GM18858 (cell line): ENCODE measurements at regions not wholly inside any gene's neighbourhood (a gene's known extent, or its start where the extent isn't known, plus 50 kb on each side); places are given as distances from the start of the nearest gene placed in this dataset.
"Not testable (repeated sequence)": the region's sequence is repeated elsewhere in the genome, so short reads cannot be mapped to it uniquely, and the experiment has no call there.

Experiments
- ATAC-seq: cut with Tn5 transposase; IDR thresholded peaks from one replicate; pipeline ENCODE4 v1.9.1; 2021; ENCODE audit not compliant: unreplicated experiment

DNA sequence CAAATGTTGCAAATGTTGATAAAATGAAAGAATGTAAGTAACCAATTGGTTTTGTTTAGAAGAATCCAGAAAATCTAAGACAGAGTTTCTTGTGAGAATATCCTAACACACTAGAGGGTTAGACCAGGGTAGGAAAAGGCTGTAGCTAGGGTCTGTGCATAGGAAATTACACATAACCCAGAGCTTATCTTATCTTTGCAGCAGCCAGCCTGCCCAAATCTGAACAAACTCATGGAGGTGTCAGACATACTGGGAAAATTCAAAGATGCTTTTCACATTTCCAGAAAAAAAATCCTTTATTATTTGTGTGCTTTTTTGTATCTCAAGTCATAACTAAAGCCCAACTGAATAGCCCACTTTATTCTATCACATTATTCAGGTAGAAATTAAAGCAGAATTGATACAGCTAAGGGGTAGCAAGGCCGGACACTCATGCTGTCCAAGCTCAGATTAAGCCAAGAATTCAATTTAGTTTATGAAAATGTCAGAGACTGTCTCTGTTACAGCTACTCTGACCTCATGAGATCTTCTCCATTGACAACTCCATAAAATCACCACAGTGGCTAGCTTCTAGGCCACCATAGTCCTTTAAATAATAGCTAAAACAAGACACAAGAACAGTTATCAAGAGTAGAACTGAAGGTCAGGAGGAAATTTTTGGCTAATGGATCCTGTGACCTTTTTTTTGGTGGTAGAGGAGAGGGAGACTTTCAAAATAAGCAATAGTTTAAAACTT lies 169.6 kb upstream of the RASSF8 start:
- no peak for ATAC-seq

DNA sequence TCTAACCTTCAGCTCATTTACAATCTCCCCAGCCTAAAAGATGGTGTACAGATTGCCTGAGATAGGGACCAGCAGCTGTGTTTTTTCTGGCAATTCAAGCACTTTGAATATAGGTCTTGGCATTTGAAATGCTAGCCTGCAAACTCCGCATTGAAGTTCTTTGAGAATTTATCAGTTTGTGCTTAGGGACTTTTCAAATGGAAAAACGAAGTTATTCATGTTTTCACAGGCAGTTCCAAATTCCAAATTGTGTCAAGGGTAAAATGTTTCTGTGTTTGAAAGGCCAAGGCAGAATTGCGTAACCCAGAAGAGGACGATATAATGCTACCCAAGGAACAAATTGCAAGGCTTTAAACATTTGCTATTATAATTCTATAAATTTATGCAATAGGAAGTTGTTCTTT lies 168.9 kb upstream of the RASSF8 start:
- no peak for ATAC-seq

- ATAC-seq, result no peak
Observed at GRCh38 chr12:25792031-25792430, 166.5 kb upstream of the RASSF8 start.

DNA sequence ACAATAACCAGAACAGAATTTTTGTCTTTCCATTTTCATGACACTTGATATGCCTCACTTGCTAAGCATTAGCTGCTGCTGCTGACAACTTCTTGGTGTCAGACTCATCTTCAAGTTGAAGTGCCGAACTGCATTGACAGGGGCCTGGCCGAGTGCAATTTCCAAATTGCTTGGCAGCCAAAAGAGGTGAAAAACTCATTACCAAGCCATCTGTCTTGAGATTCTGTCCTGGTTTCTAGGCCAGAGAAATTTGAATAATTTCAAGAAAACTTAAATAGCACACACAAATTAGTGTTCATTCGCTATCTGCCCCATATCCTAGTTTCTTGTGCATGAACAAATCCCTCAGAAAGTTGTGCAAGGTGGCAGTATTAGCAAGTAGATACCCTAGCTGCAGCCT lies 165.3 kb upstream of the RASSF8 start:
- ATAC-seq, result no peak

DNA sequence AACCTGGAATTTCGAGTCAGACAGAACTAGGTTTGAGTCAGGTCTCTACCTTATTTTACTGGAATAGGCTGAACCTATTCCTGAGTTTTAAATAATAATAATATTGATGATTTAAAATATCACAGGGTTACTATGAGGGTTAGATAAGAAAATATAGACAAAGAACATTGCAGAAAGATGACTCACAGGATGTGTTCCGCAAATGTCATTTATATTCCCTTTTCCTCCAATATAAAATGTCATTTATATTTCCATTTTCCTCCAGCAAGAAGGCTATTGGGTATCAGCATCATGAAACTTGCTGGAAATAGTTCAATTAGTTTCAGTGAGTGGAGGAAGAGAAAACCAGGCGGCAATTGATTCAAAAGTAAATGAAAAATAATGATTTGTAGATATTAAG lies 163.9 kb upstream of the RASSF8 start:
- no peak for ATAC-seq

DNA sequence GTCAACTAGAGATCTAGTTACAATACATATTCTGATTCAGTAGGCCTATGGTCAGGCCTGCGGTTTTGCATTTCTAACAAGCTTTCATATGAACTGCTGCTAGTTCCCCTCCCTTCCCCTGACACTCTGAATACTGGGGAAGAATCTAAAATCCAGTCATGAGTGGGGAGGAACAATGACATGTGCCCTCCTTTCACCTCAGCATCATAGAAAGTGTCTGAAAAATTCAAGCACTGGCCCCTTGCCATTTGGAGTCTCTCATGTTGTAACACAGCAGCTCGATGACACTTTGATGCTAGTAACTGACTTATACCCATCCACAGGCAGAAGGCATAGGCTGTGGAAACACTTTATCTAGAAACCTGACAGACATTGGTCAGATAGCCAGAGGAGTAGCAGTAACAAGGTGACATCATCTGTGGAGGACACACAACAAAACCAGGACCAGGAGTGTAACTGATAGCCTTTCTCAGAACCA lies 161.9 kb upstream of the RASSF8 start:
- ATAC-seq, result no peak

DNA sequence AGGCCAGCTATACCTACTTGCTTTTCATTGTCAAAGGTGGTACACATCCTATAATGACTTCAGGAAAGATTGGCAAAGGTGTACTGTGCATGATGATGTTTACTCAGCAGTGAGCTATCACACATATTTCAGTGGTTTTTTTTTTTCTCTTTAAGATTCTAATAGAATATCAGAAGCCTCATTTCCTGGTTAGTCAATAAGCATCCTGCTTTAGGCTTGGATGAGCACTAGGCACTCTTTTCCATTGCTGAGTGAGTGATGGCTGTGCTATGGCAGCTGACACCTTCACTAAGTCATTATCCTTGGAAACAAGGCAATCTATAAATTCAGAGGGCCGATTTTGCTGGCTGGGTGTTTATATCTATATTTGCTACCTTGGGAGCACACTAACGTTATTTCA lies 161.1 kb upstream of the RASSF8 start:
- ATAC-seq, result no peak

GRCh38 chr12:25797949-25798348 lies 160.5 kb upstream of the RASSF8 start:
- ATAC-seq, result no peak

DNA sequence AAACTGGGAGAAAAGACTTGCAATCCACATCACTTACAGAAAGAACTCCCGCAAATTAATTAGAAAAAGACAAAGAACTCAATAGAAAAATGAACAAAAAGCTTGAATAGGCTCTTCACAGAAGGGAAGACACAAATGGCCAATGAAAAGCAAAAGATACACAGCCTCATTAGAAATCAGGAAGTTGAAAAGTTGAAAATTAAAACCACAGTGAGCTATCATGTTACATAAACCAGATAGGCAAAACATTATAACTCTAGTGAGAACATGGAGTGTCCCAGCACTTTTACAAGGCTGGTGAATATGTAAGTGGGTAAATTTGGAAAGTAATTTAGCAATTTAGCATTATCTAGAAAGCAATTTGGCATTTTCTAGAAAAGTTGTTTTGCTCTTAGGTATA lies 158.4 kb upstream of the RASSF8 start:
- no peak for ATAC-seq

DNA sequence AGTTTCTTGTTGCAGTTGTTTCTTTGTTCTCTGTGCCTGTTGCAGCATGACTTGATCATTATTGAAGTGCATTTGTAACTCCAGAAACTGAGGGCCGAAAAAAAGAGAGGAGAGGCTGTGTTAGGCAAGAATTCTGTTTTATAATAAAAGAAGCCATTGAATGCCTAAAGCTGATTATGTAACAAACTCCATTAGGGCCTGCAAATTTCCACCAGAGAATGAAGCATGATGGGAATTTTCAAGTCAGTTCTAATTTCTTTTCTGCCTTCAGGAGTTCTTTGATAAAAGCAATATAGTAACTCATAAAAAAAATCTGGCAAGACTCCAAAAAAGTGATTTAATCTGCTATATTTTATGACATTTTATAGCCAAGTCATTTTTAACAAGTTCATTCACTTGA lies 156.7 kb upstream of the RASSF8 start:
- ATAC-seq, result no peak

DNA sequence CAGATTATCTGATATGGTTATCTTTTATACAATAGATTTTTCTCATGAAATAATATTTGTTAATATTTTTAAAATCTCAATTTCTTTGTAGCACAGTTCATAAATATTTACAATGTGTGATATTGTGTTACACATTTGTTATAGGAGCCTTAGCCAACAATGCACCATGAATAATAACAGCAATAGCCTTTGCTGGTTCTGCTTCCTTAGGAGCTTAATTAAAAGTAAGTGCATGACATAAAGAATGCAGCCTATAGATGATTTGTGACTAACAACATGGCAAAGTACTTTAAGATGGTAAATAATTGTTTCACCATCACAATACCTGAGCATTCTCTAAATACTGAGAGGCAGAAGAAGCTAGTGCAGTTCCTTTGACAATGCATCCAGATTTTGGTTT lies 156.3 kb upstream of the RASSF8 start:
- no peak for ATAC-seq

DNA sequence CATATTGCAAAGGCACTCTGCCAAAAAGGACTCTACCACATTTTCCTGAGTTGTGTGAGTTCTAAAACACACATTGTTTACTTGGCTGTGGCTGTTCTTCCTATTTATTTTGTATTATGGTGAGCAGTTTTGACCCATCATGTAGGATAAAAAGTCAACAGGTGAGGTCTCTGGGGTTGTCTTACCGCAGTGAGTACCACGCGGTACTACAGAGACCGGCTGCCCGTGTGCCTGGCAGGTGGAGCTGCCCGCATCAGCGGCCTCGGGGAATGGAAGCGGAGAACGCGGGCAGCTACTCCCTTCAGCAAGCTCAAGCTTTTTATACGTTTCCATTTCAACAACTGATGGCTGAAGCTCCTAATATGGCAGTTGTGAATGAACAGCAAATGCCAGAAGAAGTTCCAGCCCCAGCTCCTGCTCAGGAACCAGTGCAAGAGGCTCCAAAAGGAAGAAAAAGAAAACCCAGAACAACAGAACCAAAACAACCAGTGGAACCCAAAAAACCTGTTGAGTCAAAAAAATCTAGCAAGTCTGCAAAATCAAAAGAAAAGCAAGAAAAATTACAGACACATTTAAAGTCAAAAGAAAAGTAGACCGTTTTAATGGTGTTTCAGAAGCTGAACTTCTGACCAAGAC lies 155.3 kb upstream of the RASSF8 start:
- not testable (repeated sequence) for ATAC-seq

DNA sequence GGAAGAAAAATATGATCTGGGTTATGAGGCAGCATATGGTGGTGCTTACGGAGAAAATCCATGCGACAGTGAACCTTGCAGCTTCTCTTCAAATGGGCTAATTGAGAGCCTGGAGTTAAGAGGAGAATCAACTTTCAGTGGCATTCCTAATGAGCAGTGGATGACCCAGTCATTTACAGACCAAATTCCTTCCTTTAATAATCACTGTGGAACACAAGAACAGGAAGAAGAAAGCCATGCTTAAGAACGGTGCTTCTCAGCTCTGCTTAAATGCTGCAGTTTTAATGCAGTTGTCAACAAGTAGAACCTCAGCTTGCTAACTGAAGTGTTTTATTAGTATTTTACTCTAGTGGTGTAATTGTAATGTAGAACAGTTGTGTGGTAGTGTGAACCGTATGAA lies 154.2 kb upstream of the RASSF8 start:
- not testable (repeated sequence) for ATAC-seq

DNA sequence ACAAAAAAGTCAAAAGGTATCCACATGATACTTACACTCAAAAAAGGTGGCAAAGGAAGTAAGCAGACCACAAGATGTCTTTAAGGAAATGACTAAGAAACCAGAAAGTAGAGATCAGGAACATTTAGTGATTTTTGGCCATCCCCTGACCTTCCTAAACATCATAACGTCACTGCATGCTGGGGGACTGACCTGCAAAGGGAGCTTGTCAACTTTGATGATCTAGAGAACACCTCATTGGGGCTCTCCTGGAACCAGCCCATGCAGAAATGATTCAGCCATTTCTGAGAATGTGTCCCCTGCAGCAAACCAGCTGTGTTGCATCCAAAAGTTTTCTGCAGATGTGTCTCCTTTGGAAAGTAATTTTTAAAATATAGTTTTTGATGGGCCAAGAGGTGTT lies 152.2 kb upstream of the RASSF8 start:
- no peak for ATAC-seq

DNA sequence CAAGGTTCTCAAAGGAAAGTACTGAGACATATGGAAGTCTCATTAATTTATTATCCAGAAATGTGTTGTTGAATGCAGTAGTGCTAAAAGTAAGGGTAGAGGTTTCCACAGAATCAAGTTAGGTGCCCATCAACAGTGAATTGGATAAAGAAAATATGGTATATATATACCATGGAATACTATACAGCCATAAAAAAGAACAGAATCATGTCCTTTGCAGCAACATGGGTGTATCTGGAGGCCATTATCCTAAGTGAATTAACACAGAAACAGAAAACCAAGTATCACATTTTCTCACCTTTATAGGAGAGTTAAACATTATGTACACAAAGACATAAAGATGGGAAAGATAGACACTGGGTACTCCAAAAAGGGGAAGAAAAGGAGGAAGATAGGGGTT lies 149.9 kb upstream of the RASSF8 start:
- no peak for ATAC-seq

DNA sequence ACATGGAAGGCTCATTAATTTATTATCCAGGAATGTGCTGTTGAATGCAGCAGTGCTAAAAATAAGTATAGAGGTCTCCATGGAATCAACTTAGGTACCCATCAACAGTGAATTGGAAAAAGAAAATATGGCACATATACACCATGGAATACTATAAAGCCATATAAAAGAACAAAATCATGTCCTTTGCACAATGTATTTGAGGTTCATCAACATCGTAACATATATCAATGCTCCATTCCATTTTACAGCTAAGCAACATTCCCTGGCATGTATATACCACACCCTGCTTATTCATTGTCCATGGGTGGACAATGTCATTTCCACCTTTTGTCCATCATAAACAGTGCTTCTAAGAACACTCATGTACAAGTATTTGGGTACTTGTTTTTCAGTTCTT lies 147.8 kb upstream of the RASSF8 start:
- ATAC-seq, result no peak

DNA sequence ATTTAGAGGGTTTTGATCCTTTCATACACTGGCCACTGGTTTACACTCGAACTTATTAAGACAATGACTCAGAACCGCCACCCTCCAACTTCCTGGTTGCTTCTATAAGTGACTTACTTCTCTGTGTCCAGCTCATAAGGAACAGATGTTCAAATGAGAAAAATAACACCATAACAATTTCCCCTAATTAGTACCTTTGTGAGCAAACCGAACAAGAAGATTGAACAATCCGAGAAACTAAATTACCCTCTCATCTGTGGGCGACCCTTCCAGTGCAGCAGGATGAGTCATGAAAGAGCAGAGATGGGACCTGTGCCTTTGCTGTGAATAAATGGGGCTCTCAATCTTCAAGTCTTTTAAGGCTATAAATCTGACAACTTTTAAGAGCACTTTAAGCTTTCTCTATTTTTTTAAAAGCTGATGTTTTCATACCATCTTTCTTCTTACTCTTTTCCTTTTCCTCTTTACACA lies 146.8 kb upstream of the RASSF8 start:
- peak; percentile 66 for ATAC-seq

GRCh38 chr12:25812295-25812694 lies 146.2 kb upstream of the RASSF8 start:
- no peak for ATAC-seq

DNA sequence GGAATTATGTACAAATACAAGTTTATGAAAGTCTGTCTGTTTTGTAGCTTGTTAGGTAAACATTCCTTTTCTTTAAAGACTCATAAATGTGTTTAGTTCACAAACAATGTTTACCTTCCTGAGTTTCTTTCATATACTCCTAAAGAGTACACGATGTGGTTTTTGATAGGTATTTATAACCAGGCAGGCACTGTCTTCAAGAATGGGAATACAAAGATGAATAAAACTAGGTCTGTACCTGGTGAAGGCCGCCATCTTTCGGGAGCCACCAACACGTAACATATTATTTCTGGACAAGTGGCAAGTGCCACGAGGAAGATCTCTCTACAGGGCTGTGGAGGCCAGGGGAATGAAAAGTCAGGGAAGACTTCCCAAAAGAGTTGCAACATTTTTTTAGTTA lies 144.6 kb upstream of the RASSF8 start:
- no peak for ATAC-seq

DNA sequence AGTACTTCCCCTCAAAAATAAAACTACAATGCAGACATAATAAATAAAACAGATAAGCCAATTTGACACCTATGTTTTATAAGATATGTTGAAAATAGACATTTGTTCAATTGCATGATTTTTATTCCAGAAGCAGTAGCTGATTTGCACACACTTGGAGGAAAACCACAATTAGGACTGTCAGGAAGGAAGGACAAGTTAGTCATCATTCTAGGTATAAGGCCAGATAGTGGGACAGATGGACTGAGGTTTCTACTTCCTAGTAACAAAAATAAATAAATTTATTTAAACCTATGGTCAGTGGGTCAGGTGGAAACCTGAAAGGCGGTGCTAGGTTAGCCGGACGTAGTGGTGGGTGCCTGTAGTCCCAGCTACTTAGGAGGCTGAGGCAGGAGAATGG lies 141.8 kb upstream of the RASSF8 start:
- ATAC-seq, result no peak

DNA sequence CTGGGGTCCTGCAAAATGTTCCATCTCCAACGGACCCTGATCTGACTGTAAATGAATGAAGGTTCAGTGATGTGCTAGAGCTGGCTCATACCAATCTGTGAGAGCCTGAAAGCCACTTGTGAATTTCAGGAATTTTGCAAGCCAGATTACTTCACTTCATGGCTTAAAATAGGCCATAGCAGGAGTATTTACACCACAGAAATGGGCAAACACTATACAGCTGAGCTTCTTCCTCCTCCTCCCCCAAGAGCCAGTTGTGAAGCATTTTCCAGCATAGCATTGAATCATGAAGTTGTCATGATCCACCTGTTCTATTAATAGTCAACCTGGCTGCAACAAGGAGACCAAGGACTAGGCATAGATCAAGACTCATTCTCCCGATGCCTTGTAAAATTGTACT lies 141.3 kb upstream of the RASSF8 start:
- no peak for ATAC-seq

- no peak for ATAC-seq
Observed at GRCh38 chr12:25818596-25819390, 139.7 kb upstream of the RASSF8 start.
